ENCODE measurements at regions not wholly inside any gene's neighbourhood (a gene's known extent, or its start where the extent isn't known, plus 50 kb on each side); places are given as distances from the start of the nearest gene placed in this dataset.

GRCh38 chr2:149651229-149651628 is 63.7 kb upstream of the MMADHC start:
- peak; percentile 27 for DNase-seq (ENCODE audit: low spot score)

DNA sequence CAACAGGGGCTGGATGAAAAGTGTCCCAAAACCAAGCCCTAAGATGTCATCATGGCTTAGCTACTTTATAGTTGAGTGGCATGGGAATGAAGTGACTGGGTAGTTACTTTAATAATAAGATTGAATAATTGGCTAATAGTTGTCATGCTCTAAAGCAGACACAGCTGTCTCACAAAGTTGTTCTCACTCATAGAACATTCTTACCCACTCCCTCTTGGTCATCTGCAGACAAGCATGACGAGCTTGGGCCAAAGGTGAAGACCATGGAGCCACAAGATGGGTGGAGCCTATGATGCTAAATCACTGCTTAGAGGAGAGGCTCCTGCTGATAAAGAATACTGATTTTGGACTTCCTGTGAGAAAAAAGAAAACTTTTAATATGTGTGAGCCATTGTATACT is 62.4 kb upstream of the MMADHC start:
- DNase-seq (ENCODE audit: low spot score), result peak; percentile 66

DNA sequence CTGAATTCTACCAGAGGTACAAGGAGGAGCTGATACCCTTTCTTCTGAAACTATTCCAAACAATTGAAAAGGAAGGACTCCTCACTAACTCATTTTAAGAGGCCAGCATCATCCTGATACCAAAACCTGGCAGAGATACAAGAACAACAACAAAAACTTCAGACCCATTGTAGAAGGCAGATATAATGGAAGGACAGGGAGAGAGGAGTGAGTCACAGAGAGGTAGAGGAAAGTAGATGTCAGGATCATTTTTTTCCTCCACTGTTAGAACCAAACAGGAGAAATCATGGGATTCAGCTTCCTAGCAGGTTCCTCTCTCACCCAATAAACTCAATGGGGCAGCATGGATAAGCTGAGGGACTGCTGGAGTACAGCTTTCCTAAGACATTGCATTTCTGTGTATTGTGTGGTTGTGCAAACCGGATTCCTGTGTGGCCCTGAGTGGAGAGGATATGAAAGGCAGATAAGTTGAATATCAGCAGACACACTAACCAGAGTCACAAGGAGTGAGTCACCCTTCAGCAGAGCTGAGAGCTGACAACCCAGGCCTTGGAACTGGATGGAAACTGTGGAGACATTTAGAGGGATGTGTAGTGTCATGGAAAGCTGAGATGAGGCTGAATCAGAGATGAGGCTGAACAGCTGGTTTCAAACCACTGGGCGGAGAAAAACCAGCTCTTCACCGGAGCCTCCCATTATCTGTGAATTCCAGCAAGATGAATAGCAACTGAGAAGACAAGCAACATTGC is 60.9 kb upstream of the MMADHC start:
- DNase-seq (ENCODE audit: low spot score), result peak; percentile 78

- DNase-seq (ENCODE audit: low spot score), result peak; percentile 45
These were observed 57.8 kb upstream of the MMADHC start for GRCh38 chr2:149645391-149645790.

Measured in cerebellar cortex (tissue), 1 donor.